ENCODE measurements at regions not wholly inside any gene's neighbourhood (a gene's known extent, or its start where the extent isn't known, plus 50 kb on each side); places are given as distances from the start of the nearest gene placed in this dataset.

- TF ChIP-seq POLR2A (IDR thresholded peaks at IDR 0.05) (no peak), POLR2AphosphoS5 (IDR thresholded peaks at IDR 0.05) (no peak), CTCF (IDR thresholded peaks at IDR 0.05 in 8 of 11, conservative IDR thresholded peaks at IDR 0.05 in 3 of 11) (no peak)
These were observed 1234.1 kb downstream of the BRD1 start for GRCh38 chr22:48593551-48593950.

All from spleen (tissue), 7 donors.